Renal pelvis (tissue), 1 donor: ENCODE measurements at regions not wholly inside any gene's neighbourhood (a gene's known extent, or its start where the extent isn't known, plus 50 kb on each side); places are given as distances from the start of the nearest gene placed in this dataset.
"Not testable (repeated sequence)": the region's sequence is repeated elsewhere in the genome, so short reads cannot be mapped to it uniquely, and the experiment has no call there.

Experiments used
- DNase-seq: peaks from one replicate; pipeline ENCODE4 v3.0.0-alpha.2; 2013

DNA sequence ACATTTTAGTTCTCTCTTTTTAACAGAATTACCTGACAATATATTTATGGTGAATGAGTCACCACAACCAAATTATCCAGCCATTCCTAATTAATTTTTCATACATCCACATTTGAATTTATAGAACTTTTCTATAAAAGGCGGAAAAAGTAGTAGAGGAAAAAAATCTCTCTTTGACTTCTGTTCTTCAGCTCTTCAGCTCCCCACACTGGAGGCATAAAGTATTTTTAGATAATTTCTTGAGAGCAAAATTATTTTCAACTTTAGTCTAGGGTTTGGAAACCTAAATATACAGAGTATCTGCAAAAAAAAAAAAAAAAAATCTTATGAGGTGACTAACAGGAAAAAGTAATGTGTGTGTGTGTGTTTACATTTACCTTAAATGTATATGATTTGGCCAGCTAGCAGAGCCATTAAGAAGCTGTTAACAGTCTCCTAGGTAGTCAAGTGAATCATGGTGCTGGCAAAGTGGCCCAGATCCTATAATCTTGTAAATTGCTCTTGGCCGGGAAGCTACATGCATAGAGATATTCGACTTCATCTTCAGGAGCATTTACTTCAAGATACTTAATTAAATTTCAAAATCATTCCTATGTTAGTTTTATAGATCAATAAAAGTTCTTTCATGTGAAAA is 383.1 kb upstream of the STEAP1 start:
- no peak for DNase-seq

DNA sequence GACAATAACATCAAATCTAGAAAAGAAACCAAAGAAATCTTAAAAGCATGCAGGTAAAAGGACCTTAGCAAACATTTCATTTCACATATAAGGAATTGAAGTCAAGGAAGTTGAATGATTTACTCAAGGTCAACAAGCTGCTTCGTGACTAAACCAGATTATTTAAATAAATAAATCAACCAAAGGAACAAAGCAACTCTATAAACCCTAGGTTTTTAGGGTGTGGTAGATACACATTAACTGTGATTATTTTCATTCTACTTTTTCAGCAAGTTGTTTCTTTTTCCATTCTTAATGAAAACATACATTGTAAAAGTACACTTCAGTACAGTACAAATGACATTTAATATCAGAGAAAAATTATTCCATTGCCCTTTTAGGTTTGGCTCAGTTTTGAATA is 382.0 kb upstream of the STEAP1 start:
- no peak for DNase-seq

DNA sequence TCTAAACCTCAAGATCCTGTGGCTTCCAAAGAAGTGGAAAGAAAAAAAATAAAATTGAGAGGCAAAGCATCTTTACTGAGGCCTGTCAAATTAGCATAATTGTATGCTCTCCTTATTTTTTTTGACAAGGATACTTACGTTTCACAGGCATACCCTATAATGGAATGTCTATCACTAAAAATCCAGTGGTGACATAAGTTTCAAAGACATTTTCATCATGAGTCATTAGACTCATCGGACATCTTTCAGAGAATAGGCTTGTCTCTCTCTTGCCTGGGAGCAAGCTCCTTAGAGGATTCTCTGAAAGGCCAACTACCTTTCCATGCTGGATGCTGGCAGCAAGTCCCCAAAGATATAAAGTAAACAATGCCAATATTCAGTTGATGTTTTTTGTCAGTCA is 380.7 kb upstream of the STEAP1 start:
- DNase-seq: no peak

DNA sequence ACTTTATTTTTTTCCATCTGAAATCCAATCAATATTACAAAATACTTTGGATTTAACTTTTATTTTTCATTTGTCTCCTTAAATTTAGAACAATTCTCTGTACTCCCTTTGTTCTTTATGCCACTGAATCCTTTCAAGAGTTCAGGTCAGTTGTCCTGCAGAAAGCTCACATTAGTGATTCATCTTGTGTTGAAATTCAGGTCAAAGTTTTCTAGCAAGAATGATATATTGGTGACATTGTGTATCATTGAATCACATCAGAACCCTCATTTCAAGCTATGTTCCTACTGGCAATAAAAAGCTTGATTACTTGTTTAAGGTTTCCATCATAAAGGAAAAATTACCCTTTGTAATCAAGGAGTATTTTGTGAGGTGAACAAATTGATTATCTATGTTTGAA is 378.8 kb upstream of the STEAP1 start:
- DNase-seq: no peak

DNA sequence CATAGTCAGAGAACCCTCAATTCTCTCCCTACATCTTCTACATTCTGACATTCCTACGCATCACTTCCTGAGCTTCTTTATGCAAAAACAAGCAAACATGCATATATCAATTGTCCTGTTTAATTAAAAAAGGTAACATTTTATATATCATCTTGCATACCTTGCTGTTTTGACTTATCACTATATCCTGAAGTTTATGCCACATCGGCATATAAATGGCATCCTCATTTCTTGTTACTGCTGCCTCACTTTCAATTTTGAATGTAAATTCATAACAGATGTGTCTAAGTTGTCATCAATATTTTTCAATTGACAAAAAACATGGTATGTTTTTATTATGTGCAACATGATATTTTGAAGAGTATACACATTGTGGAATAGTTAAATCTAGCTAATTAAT is 377.3 kb upstream of the STEAP1 start:
- DNase-seq: no peak

DNA sequence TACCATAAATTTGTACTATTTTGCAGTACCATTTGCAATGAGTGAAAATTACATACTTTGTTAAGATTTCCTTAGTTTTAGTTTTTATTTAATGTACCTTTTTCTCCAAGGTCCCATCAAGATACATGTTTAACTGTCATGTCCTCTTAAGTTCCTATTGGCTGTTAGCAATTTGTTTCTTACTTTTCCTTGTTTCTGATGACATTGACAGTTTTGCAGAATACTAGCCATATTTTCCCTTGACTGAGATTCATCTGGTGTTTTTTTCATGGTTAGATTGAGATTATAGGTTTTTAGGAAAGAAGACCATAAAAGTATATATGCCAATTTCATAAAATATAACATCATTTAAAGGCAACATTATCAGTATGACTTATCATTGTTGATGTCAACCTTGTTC is 376.8 kb upstream of the STEAP1 start:
- DNase-seq: no peak

DNA sequence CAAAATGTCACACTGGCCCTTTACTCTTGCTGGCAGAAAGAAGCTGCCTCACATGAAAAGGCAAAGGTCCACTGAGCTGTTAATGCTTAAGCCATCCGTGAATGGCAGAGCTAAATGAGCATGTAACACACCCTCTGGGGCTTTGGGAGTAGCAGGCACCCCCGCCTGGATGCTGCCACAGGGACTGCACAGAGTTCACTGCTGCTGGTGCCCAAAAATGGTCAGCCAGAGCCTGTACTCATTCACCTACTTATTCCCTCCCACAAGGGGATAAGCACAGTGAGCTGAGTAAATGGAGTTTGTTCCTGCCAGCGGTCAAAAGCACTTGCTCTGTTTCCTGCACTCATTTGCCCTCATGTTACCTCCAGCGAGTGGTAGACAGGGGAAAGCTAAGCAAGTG is 374.0 kb upstream of the STEAP1 start:
- DNase-seq: peak; percentile 28

DNA sequence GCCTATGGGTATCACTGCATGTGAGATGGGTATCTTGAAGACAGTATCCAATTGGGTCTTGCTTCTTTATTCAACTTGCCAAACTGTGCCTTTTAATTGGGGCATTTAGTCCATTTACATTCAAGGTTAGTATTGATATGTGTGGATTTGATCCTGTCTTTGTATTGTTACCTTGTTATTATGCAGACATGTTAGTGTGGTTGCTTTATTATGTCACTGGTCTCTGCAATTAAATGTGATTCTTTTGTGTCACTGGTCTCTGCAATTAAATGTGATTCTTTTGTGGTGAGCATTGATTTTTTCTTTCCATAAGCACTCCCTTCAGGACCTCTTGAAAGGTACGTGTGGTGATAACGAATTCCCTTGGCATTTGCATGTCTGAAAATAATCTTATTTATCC is 357.8 kb upstream of the STEAP1 start:
- DNase-seq: no peak

DNA sequence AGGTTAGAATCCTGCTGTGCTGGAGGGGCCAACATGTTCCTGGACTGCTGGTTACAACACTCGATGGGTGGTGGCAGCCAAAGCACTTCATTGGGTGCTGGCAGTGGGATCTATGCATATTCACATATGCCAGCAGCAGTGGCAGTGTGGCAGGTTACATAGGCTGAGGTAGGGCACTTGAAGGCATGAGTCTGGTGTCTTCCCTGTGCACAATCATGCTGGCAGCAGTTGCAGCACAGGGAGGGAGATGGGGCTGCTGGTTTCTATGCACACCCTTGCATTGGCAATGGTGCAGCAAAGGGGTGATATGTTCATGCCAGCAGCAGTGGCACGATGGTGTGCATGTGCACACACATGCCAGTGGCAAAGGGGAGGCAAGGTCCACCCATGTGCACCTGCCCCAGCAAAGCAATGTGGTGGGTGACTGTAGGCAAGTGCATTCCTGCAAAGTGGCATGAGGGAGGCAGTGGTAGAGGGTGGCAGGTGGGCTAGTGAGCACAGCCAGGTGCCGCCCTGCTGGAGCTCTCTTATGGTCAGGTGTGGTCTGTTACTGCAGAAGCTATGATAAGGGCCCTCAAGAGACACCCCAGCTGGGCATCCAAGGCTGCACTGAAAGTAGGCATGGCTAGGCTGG is 356.2 kb upstream of the STEAP1 start:
- DNase-seq: no peak

DNA sequence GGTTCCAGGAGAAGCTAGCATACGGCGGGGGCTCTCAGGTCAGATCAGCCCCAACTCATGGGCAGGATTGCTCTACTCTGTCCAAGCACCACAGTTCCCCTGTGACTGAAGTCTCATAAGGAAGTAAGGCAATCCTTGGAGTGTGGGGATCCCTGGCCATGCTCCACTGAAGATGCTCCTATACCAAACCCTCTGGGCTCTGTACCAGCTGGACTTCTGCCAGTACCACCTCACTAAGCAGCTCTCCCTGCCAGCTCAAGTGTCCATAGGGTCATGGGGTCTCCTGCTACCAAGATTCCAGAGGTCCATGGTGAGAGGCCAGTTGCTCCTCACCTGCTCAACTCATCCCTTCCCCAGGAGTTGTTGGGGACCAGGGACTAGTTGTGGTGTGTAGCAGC is 355.7 kb upstream of the STEAP1 start:
- no peak for DNase-seq

DNA sequence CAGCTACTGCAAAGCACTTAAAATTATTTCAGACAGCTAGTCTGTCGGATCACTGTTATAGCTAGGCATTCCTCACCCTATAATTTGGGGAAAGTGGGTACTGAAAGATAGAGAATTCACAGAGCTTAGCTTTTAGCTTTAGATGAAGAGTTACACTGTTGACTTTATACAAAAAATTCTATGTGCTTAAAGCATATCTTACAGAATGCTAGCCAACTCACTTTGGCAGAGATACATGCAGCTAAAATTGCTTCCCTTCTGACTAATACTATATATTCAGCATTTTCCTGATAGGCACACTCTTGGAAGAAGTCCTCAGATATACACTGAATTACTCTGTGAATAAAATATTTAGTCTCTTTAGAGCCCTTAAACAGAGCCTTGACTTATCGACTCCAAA is 353.5 kb upstream of the STEAP1 start:
- DNase-seq: no peak

DNA sequence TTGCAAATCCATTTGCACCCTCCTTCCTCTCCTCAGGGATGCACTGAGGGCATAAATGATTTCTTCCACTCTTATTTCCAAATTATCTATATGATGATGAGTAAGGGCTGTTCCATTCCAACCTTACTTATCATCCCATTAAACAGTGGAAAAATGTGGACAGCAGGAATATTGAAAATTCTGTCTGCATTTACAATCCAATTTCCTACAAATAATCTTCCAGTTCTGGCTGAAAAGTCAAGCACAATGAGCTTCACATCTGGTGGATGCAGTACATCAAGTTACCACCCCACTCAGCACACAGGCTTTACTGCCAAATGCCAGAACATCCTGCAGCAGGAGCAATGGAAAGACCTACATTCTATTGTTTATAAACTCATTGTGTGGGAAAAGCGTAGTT is 345.0 kb upstream of the STEAP1 start:
- DNase-seq: no peak

DNA sequence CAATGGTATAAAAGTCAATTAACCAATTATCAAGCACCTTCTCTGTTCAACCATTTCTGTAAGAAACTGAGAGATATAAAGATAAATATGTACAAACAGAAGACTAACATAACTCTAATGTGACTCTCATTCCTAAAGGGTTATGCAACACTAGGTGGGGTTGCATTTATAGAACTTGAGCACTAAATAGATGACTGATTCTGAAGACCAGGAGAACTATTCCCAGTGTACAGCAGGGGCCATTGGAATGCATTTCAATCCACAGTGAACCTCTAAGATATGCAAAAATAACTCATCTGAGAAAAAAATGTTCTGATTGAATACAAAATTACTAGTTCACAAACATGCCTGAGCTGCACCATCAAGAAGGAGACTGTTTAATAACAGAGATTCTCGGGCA is 341.2 kb upstream of the STEAP1 start:
- no peak for DNase-seq

DNA sequence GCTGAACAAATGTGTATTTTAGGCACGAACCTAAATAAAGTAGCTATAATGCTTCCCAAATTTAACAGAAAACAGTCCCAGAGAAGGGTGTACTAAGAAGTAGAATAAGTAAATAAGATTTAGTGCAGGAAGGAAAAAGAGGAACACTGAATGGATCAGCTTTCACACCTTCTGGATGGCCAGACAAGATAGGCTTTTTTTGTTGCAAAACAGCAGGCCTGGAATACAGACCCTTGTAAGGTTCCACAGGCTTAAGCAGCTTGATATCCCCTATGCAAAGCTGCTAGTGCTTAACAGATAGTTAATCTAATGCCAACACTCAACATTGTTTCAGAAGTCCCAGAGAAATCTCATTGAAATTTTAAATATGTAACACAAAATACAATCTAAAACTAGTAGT is 328.1 kb upstream of the STEAP1 start:
- DNase-seq: no peak

DNA sequence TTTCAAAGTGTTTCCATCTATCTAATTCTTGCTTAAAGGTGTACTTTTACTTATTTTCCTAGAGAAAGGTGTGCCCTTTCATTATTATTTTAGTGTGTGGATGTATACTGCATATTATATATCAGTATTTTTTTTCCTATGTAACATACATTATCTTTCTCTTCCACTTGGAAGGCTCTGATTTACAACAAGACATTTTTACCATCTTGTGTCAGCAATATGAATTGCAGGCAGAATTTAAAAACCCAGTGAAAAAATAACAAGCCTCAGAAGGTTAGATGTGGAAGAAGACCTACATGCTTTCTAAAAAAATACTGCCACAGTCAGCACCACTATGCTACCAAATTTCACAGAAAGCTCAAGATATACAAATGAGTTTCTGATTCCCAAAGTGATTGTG is 327.7 kb upstream of the STEAP1 start:
- no peak for DNase-seq

DNA sequence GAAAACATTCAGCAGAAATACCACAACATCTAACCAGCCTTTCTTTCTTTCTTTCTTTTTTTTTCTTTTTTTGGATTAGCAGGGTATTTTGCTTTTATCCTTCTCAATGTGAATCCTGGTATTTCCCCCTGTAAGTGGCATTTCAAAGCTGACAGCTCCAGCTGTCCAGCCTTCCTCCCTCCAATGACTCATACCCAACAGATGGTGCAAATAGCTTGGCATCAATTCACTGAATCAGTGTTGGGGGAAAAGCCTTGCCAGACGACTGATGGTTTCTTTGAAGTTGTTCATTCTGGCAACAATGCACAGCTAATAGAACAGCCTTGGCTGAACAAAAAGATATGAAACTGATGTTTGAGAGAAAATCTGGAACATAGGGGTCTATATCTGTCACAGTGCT is 316.8 kb upstream of the STEAP1 start:
- no peak for DNase-seq

DNA sequence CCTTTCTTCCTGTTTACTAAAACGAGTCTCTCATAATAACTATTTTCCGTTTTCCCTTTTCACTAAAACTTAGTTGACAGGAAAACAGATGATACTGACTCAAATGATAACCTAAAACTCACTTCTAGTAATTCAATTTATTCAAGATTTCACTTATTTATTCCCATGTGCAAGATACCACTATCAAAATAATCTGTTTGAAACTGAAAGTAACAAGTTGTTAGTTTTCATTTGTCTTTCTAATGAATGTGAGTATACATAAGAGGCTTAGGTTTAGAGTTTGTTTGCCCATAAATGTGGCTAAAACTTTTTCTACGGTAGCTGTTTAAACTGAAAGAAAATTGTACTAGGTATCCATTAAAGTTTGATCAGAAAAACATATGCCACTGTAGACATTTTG is 314.9 kb upstream of the STEAP1 start:
- no peak for DNase-seq

DNA sequence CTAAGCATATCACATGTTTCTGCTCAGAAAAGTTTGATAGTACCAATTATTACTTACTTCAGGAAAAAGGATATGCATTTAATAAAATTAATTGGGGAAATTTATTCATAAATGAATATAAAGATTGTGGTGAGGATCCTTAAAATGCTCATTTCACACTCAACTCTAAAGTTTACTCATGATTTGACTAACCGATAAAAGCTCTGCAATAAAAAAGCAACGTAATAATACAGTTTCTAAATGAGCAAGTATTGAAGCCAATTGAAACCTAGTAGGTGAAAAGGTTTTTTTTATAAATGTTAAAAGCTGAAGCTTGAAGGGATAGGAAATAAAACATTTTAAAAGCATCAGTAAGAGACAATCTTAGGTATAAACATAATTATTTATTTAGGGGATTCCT is 308.3 kb upstream of the STEAP1 start:
- DNase-seq: no peak

DNA sequence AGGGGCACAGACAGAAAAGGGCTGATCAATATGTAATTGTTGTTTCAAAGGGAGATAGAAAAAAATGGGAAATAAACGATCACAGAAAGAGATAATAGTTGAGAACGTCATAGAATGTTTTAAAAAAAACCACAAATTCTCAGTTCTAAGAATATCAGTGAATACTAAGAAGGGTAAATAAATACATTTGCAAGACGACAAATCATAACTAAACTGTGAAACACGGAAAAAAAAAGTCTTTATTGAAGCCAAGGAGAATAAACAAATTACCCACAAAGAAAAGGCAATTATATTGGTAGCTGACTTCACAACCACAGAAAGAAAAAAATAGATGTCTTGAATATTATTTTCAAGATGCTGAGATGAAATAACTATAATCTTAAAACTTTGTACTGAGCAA is 305.2 kb upstream of the STEAP1 start:
- no peak for DNase-seq

DNA sequence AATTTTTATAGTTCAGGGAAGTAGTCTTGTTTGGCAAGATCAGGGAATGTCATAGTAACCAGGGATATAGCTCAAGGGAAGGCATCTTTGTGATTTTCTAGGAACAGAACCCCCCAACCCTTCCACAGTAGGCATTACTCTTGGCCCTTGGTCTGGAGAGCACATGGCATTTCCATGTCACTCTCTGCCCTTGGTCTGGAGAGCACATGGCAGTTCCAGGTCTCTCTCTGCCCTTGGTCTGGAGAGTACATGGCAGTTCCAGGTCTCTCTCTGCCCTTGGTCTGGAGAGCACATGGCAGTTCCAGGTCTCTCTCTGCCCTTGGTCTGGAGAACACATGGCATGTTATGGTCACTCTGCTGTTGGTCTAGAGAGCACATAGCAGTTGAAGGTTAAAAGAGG is 297.2 kb upstream of the STEAP1 start:
- DNase-seq: not testable (repeated sequence)

DNA sequence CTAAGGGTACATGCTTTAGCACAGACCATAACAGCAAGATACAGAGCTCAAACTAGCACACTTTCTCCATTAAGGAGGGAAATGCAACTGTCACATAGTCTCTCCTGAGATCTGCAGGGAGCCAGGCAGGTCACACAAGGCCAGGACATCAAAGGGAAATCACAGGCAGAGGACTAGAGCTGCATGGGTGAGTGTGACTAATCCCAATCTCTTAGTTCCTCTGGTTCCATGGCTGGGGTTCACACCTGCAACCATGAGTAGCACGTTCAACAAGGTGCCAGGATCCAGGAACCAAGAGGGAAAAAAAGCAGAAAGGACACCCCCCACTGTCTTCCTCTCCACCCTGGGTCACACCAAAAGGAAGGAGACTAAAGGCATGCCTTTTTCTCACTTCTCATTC is 296.5 kb upstream of the STEAP1 start:
- DNase-seq: no peak

DNA sequence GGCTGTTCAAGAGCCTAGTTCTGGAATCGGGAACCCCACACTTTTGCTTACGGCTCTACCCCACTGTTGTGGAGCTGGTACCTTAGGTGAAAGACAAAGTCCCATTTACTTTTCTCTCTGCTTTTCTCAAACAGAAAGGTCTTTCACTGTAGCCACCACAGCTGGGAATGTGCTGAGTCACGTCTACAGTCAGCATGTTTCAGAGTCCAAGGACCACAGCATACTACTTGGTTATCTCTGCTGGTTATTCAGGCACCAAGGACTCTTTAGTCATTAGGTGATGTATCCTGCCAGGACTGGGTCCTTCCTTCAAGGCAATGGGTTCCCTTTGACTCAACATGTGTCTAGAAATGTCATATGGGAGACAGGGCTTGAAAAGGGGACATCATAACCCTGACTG is 266.8 kb upstream of the STEAP1 start:
- DNase-seq: no peak

DNA sequence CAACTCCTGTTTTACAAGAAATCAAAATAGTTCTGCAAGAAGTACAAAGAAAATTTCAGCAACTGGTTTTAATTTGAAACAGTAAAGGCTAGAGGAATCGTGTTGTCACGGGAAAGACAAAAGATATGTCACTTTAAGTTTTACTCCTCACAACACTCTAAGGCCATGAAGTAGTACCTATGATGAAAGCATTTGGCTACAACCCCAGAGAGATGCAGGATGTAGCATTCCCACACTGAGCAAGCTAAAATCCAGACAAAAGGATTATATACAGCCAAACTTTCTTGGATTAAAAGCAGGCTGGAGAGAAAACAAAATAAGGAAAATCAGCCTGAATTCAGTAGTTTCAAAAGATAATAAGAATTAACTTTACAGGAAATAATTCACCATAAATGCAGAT is 245.5 kb upstream of the STEAP1 start:
- no peak for DNase-seq

DNA sequence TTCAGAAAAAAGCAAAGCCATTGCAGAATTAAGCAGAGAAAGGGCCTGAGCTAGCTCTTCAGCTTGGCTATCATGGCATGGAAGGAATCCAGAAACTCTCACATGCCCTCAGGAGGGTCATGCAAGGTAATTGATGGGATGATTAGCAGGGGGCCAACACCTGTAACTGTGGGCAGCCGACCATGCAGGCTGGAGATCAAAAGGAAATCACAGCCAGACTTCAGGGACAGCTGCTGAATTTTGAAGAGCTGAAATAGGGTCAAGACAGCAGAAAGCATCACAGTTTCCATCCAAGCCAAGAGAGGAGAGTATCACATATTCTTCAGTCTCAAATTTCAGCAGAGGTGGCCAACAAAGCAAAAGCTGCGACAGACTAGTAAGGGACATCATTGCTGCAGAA is 239.6 kb upstream of the STEAP1 start:
- DNase-seq: peak; percentile 20

DNA sequence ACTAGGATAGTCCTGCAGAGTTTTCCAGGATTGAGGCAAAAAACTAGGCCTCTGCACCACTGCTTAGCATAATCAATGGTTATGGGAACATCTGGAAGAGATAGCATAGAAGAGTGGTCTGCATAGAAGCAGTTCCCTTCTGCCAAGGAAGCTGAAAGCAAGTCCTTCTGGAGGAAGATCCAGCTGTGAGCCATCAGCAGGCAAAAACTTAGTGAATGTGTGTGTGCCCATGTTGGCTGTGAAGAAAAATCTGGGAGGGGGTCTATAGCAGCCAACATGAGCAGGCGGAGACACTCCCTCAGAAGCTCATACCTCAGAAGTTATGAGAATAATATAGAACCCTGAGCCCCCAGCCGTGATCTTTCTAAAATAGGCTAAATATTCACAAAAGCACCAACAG is 228.1 kb upstream of the STEAP1 start:
- no peak for DNase-seq
